Left colon (tissue), 2 donors: ENCODE measurements at regions not wholly inside any gene's neighbourhood (a gene's known extent, or its start where the extent isn't known, plus 50 kb on each side); places are given as distances from the start of the nearest gene placed in this dataset.

Experiments
- ATAC-seq: fragments of 200-7000 bp; cut with Tn5 transposase; one replicate; pipeline ENCODE4 v1.9.1; 2020; ENCODE audit warnings: mild to moderate bottlenecking, moderate library complexity
- DNase-seq, 2 donors: peaks; one replicate each; pipeline ENCODE4 v3.0.0-alpha.2; 2020
- intact Hi-C, 2 donors: fragments of 100-400 bp; cut with DNase I in 1 of 2; cut with micrococcal nuclease in 1 of 2; formaldehyde crosslinking; loops; one replicate each; pipeline versions ENCODE4 v1.11.2 to v1.14.0; 2022; cut with DNase I, micrococcal nuclease
- donor health status: DM: no; HTN: no; CAD: no.
- donor health status: DM: yes; HTN: yes; CAD: no.

DNA sequence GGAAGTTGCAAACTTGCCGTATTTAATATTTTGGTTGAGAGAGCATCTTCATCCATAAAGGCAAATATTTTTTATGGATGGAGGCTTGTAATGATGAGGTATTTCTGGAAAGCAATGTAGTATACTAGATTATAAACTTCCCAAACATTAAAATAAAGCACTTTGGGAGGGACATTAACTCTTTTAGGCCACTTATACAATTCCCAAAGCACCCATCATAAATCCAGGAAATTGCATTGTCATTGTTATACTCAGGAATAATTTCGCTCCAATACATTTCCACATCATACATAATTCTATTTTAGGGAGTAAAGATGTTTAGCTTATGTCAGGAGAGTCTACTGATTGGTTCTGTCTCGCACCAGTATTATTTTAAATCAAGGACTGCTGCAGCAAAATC lies 212.7 kb upstream of the MKI67 start:
- ATAC-seq (no peak), DNase-seq (no peak)
- intact Hi-C loops, result no loop called here

GRCh38 chr10:128339753-128340152 lies 213.5 kb upstream of the MKI67 start:
- DNase-seq, result no peak
- ATAC-seq, result no peak
- intact Hi-C loops, result no loop called here

DNA sequence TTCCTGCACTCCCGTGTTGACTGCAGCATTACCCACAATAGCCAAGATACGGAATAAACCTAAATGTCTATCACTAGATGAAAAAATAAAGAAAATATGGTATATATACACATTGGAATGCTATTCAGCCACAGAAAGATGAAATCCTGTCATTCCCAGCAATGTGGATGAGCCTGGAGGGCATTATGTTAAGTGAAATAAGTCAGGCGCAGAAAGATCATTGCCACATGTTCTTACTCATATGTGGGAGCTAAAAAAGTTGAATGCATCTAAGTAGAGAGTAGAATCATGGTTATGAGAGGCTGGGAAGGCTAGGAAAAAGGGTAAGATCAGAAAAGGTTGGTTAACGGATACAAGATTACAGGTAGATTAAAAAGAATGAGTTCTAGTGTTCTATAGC lies 219.1 kb upstream of the MKI67 start:
- DNase-seq (no peak), ATAC-seq (no peak)
- intact Hi-C loops, result no loop called here

- no peak for ATAC-seq
- intact Hi-C loops, result no loop called here
- DNase-seq, result no peak
Observed at GRCh38 chr10:128360783-128361182, 234.6 kb upstream of the MKI67 start.

GRCh38 chr10:128361487-128361886 lies 235.3 kb upstream of the MKI67 start:
- intact Hi-C loops, result no loop called here
- ATAC-seq, result no peak
- no peak for DNase-seq

GRCh38 chr10:128362514-128362913 lies 236.3 kb upstream of the MKI67 start:
- ATAC-seq (no peak), DNase-seq (no peak)
- intact Hi-C loops, result no loop called here

DNA sequence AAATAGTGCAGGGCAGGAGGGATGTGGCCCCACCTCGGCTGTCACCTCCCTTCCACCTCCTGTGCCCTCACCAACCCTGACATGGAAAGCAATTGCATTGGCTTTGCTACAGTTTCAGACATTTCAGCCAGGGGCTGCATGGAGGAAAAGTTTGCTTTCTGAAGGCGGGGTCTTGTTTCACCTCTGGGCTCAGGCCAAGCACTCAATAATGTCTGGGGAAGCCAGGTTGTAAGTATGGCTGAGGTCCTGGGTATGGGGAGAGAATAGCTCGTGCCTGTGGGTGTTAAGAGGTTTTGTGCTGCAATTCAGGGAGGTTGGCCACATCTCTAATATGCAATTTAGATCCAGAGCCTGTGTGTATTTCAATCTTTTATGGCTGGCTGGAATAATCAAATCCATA lies 238.4 kb upstream of the MKI67 start:
- no peak for DNase-seq
- intact Hi-C loops, result no loop called here
- ATAC-seq, result no peak

DNA sequence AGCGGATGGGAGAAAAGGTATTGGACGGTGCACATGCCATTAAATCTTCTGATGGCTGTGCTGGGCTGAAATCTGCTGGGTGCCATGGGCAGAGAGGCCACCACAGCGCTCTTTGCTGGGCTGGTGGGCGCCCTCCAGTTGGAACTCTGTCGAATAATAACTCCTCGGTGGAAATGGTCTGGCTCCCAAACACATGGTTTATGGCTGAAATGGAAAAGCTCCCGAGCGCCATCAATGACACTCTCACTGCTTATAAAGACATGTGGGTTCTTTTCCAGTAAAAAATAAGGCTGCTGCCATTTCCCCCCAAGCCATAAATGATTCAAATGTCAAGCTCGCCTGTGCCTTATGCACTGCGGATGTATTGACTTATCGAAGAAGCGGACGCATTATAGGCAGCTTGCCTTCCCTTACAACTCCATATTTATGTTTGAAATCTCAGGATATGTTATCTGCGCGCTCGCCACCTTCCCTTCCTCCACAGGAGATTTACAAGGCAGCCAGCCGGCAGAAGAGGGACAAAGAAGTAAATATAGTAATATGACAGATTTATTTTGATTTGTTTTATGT lies 239.0 kb upstream of the MKI67 start:
- intact Hi-C loops, result no loop called here
- ATAC-seq (no peak), DNase-seq (no peak)

DNA sequence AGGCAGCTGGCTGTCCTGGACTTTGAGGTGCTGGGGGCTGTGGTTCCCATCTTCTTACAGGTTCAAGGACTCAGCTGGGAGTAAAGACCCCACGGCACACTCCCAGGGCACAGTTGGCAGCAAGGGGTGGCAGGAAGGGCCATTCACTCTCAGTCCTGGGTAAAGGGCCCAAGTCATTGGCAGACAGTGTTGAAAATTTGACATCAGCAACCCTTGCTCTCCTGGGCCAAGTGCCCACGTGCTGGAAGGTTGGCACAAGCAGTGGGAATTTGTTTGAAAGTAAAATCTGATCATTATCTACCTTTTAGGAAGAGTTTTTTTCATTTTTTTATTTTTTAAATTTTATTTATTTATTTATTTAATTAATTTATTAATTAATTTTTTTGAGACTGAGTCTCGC lies 241.6 kb upstream of the MKI67 start:
- DNase-seq (no peak), ATAC-seq (no peak)
- intact Hi-C loops, result no loop called here

- intact Hi-C loops, result no loop called here
- ATAC-seq (no peak), DNase-seq (no peak)
Observed at GRCh38 chr10:128369101-128369650, 243.0 kb upstream of the MKI67 start.

- intact Hi-C loops, result no loop called here
- DNase-seq (no peak), ATAC-seq (no peak)
Observed at GRCh38 chr10:128373071-128373749, 247.0 kb upstream of the MKI67 start.

- DNase-seq, result no peak
- ATAC-seq, result no peak
- intact Hi-C loops, result no loop called here
Observed at GRCh38 chr10:128373831-128374230, 247.6 kb upstream of the MKI67 start.

GRCh38 chr10:128375171-128375570 lies 248.9 kb upstream of the MKI67 start:
- ATAC-seq (no peak), DNase-seq (no peak)
- intact Hi-C loops, result no loop called here

DNA sequence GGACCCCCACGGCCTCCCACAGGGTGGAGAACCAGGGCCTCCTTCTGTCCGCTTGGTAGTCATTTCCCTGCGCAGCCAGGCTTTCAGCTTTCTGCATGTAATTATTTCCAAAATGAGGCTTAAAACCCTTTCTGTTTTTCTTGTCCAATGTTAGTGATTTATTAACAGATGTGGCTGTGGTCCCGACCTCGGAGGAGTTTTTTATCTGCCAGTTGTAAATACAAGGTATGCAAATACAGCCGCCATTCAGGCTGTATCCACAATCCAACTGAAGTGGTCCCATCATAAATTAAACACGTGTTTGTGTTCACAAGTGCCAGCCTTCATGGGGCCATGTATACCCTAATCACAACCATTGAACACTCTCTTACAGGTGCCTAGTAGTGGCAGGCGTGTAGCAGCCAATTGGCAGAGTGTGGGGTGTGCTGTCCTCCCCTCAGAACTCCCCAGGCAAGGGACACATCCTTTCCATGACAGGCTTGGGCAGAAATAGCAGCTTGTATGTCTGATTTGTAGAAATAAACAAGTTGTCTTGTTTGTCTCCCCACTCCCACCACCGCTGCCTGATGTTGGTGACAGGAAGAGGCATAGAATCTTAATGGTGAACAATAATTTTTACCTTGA lies 251.3 kb upstream of the MKI67 start:
- DNase-seq (no peak), ATAC-seq (no peak)
- intact Hi-C loops, result no loop called here

GRCh38 chr10:128377988-128378387 lies 251.8 kb upstream of the MKI67 start:
- no peak for DNase-seq
- intact Hi-C loops, result no loop called here
- ATAC-seq, result no peak

DNA sequence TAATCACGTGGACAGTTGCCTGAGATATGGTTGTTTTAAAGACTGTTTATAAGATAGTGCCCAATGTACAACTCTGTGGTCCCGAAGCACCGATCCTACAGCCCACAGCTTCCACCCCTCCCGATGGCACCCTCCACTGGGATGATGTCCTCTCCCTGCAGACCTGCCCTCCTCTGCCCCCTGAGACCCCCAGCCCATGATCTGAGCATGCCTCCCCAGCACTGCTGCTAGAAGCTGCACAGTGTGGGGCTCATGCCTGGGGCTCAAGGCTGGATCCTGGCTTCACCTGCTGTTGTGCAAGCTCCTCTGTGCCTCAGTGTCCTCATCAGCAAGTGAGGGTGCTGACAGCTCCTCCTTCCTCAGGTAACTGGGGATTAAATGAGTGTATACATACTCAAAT lies 254.7 kb upstream of the MKI67 start:
- DNase-seq, result no peak
- intact Hi-C loops, result no loop called here
- ATAC-seq, result no peak

DNA sequence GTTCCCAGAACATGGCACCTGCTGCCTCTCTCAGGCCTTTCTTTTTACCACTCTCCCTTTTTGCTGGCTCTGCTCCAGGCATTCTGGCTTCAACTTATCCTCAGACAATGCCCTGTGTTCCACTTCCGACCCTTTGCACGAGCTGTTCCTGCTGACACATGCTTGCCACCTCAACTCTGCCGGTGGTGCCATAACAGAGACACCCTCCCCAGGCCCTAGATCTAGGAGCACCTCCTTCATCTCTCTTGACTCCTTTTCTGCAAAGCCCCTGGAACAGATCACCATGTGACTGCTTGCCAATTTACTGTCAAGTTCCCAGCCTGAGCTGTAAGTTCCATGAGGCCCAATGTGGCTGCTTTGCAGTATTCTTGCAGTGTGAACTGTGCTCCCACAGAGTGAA lies 256.0 kb upstream of the MKI67 start:
- ATAC-seq (no peak), DNase-seq (no peak)
- intact Hi-C loops, result no loop called here

- ATAC-seq, result no peak
- intact Hi-C loops, result no loop called here
Observed at GRCh38 chr10:128384831-128385230, 258.6 kb upstream of the MKI67 start.

GRCh38 chr10:128386231-128386630 lies 260.0 kb upstream of the MKI67 start:
- ATAC-seq (no peak), DNase-seq (no peak)
- intact Hi-C loops, result no loop called here

More at GRCh38 chr10:128384831-128385230, 258.6 kb upstream of the MKI67 start:
- no peak for DNase-seq

- no peak for ATAC-seq
- no peak for DNase-seq
- intact Hi-C loops, result no loop called here
Observed at GRCh38 chr10:128386816-128387604, 260.8 kb upstream of the MKI67 start.
